ENCODE measurements at regions not wholly inside any gene's neighbourhood (a gene's known extent, or its start where the extent isn't known, plus 50 kb on each side); places are given as distances from the start of the nearest gene placed in this dataset.

DNA sequence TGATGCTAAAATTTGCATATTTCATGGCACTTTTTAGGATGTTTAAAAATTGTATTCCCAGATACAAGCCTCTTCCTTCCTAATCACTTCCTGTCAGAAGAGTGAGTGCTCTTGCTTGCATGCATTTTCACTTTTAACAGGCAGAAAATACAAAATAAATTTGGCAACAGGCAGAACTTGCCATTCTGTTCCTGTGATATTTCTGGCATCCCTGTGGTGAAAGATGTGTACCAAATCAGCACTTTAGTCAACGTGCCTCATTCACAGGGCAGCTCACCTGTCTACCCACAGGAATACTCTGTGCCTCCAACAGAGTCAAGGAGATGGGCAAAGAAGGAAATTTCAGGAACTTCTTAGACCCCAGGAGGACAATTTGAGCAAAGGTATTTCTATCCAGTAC is 360.9 kb downstream of the AKAIN1 start:
- no peak overlapping the region for H3K4me3 Mint-ChIP-seq
- no peak for TF ChIP-seq CTCF (IDR thresholded peaks at IDR 0.05)
- H3K36me3 Mint-ChIP-seq (ENCODE audit: low read depth) = no peaks in the 10 kb centered on the region
- no peak for ATAC-seq
- no peaks in the 10 kb centered on the region for H3K9me3 Mint-ChIP-seq
- H3K27me3 Mint-ChIP-seq = no peaks in the 10 kb centered on the region
- DNase-seq = no peak
- ChIA-PET POLR2A (no interaction called here), CTCF (no interaction called here)
- H3K4me1 Mint-ChIP-seq (ENCODE audit: low read depth) = no peaks in the 10 kb centered on the region
- H3K27ac Mint-ChIP-seq = no peak overlapping the region
- intact Hi-C loops (cut with micrococcal nuclease) = no loop called here

- intact Hi-C loops (cut with micrococcal nuclease) = no loop called here
- H3K27ac Mint-ChIP-seq = no peak overlapping the region
- no peaks in the 10 kb centered on the region for H3K36me3 Mint-ChIP-seq (ENCODE audit: low read depth)
- H3K4me1 Mint-ChIP-seq (ENCODE audit: low read depth) = no peaks in the 10 kb centered on the region
- H3K4me3 Mint-ChIP-seq = no peak overlapping the region
- no peak for DNase-seq
- CTCF ChIA-PET = interaction anchor here (1.1 kb wide), 1 partner anchor 12 kb away, joined by 5 read pairs; no protein-coding TSS in a partner anchor
- H3K9me3 Mint-ChIP-seq = no peaks in the 10 kb centered on the region
- TF ChIP-seq CTCF (IDR thresholded peaks at IDR 0.05) = no peak
- POLR2A ChIA-PET = no interaction called here
- no peaks in the 10 kb centered on the region for H3K27me3 Mint-ChIP-seq
- no peak for ATAC-seq
Measured at GRCh38 chr18:4831791-4832375, 365.2 kb downstream of the AKAIN1 start.

DNA sequence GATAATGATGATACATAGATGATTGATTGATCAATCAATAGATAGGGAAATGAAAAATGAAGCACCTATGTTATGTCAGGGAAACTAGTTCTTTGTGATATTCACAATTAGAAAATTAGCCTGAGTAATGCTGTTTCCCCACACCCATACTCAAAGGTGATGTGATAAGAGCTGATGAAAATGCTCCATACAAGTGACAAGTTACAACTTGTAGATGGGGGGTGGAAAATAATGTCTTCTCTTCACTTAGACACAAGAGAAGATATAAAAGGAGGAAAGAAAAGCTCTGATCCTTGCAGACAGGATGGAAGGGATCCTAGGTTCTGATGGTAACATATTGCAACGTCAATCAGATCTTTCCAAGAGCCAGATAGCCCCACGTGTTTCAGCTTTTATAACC is 365.9 kb downstream of the AKAIN1 start:
- Mint-ChIP-seq H3K4me1 (ENCODE audit: low read depth) (no peaks in the 10 kb centered on the region), H3K36me3 (ENCODE audit: low read depth) (no peaks in the 10 kb centered on the region), H3K27ac (no peak overlapping the region), H3K9me3 (no peaks in the 10 kb centered on the region), H3K27me3 (no peaks in the 10 kb centered on the region), H3K4me3 (no peak overlapping the region)
- CTCF ChIA-PET = interaction anchor here (1.1 kb wide), 1 partner anchor 11 kb away, joined by 5 read pairs; no protein-coding TSS in a partner anchor
- ATAC-seq = no peak
- POLR2A ChIA-PET = no interaction called here
- no peak for DNase-seq
- TF ChIP-seq CTCF (IDR thresholded peaks at IDR 0.05) = no peak
- intact Hi-C loops (cut with micrococcal nuclease) = no loop called here

- Mint-ChIP-seq H3K27me3 (no peaks in the 10 kb centered on the region), H3K4me1 (ENCODE audit: low read depth) (no peaks in the 10 kb centered on the region), H3K36me3 (ENCODE audit: low read depth) (no peaks in the 10 kb centered on the region), H3K4me3 (no peak overlapping the region), H3K9me3 (peaks cover 2% of the 10 kb centered on the region), H3K27ac (no peak overlapping the region)
- intact Hi-C loops (cut with micrococcal nuclease) = no loop called here
- ATAC-seq (no peak), DNase-seq (no peak)
- ChIA-PET CTCF (no interaction called here), POLR2A (no interaction called here)
- TF ChIP-seq CTCF (IDR thresholded peaks at IDR 0.05) = no peak
Measured at GRCh38 chr18:4823091-4823490, 368.0 kb upstream of the DLGAP1 start.

- ATAC-seq = no peak
Measured at GRCh38 chr18:4821801-4822200, 366.7 kb upstream of the DLGAP1 start.

More at GRCh38 chr18:4821801-4822200, 366.7 kb upstream of the DLGAP1 start:
- Mint-ChIP-seq H3K27ac (no peak overlapping the region), H3K9me3 (peaks cover 2% of the 10 kb centered on the region), H3K4me3 (no peak overlapping the region), H3K36me3 (ENCODE audit: low read depth) (no peaks in the 10 kb centered on the region), H3K4me1 (ENCODE audit: low read depth) (no peaks in the 10 kb centered on the region), H3K27me3 (no peaks in the 10 kb centered on the region)
- POLR2A ChIA-PET = no interaction called here
- CTCF ChIA-PET = no interaction called here
- intact Hi-C loops (cut with micrococcal nuclease) = no loop called here
- no peak for TF ChIP-seq CTCF (IDR thresholded peaks at IDR 0.05)
- no peak for DNase-seq

Data from activated CD8-positive, alpha-beta T cell treated with anti-CD3 and anti-CD28 coated beads for 36 hours (primary cell).